HEK293T (cell line): ENCODE measurements at regions not wholly inside any gene's neighbourhood (a gene's known extent, or its start where the extent isn't known, plus 50 kb on each side); places are given as distances from the start of the nearest gene placed in this dataset.

Experiments used
- CTCF ChIA-PET: fragments of 350-600 bp; formaldehyde crosslinking; extraction: SDS; loops from one replicate; lab custom pipeline; 2021; ENCODE audit warnings: antibody characterized with exemption, inconsistent platforms; lab: Yijun Ruan, JAX
- POLR2A ChIA-PET: fragments of 350-600 bp; formaldehyde crosslinking; extraction: SDS; loops from one replicate; lab custom pipeline; 2020; ENCODE audit warnings: antibody characterized with exemption, inconsistent platforms; lab: Yijun Ruan, JAX
- DNase-seq: peaks from one replicate; pipeline ENCODE4 v3.0.0; 2012; ENCODE audit warnings: mixed read lengths; ENCODE audit errors: extremely low spot score
- ARNT ChIP-seq: fragments of 450-650 bp; IDR thresholded peaks from 2 replicates; pipeline ENCODE4 v1.6.1; 2017; ENCODE audit warnings: mild to moderate bottlenecking
- BHLHE40 ChIP-seq: fragments of 450-650 bp; IDR thresholded peaks from 2 replicates; pipeline ENCODE4 v1.6.1; 2016; ENCODE audit warnings: mild to moderate bottlenecking, moderate library complexity, borderline replicate concordance
- CTBP1 ChIP-seq: fragments of 450-650 bp; IDR thresholded peaks from 2 replicates; pipeline ENCODE4 v1.6.1; 2016; ENCODE audit warnings: borderline replicate concordance
- ELF4 ChIP-seq: fragments of 450-650 bp; IDR thresholded peaks from 2 replicates; pipeline ENCODE4 v1.6.1; 2017; ENCODE audit warnings: antibody characterized with exemption
- FOXA1 ChIP-seq: fragments of 450-650 bp; IDR thresholded peaks from 2 replicates; pipeline ENCODE4 v1.6.1; 2016; ENCODE audit warnings: mild to moderate bottlenecking
- FOXK2 ChIP-seq: fragments of 450-650 bp; IDR thresholded peaks from 2 replicates; pipeline ENCODE4 v1.6.1; 2016; ENCODE audit warnings: mild to moderate bottlenecking
- FOXM1 ChIP-seq: fragments of 450-650 bp; IDR thresholded peaks from 2 replicates; pipeline ENCODE4 v1.6.1; 2017; ENCODE audit warnings: mild to moderate bottlenecking, borderline replicate concordance
- HDGF ChIP-seq: fragments of 450-650 bp; IDR thresholded peaks from 2 replicates; pipeline ENCODE4 v1.6.1; 2017; ENCODE audit warnings: antibody characterized with exemption, borderline replicate concordance
- L3MBTL2 ChIP-seq: fragments of 450-650 bp; conservative IDR thresholded peaks from 2 replicates; pipeline ENCODE4 v1.6.1; 2016; ENCODE audit warnings: mild to moderate bottlenecking
- LEF1 ChIP-seq: fragments of 450-650 bp; IDR thresholded peaks from 2 replicates; pipeline ENCODE4 v1.6.1; 2017; ENCODE audit warnings: mild to moderate bottlenecking, borderline replicate concordance
- NFRKB ChIP-seq: fragments of 450-650 bp; IDR thresholded peaks from 2 replicates; pipeline ENCODE4 v1.6.1; 2016; ENCODE audit warnings: mild to moderate bottlenecking, moderate library complexity
- PKNOX1 ChIP-seq: fragments of 450-650 bp; IDR thresholded peaks from 2 replicates; pipeline ENCODE4 v1.6.1; 2016
- SP1 ChIP-seq: fragments of 450-650 bp; IDR thresholded peaks from 2 replicates; pipeline ENCODE4 v1.6.1; 2017
- SUZ12 ChIP-seq: fragments of 450-650 bp; IDR thresholded peaks from 2 replicates; pipeline ENCODE4 v1.6.1; 2016; ENCODE audit warnings: mild to moderate bottlenecking
- TARDBP ChIP-seq: fragments of 450-650 bp; IDR thresholded peaks from 2 replicates; pipeline ENCODE4 v1.6.1; 2016
- ZNF384 ChIP-seq: fragments of 450-650 bp; IDR thresholded peaks from 2 replicates; pipeline ENCODE4 v1.6.1; 2016

GRCh38 chr10:33674491-33674890 lies 340.0 kb upstream of the NRP1 start:
- TF ChIP-seq BHLHE40 (no peak), FOXK2 (no peak), SUZ12 (no peak), FOXM1 (no peak)
- POLR2A ChIA-PET = no interaction called here
- no peak for DNase-seq
- CTCF ChIA-PET = no interaction called here

GRCh38 chr10:33673839-33674415 lies 339.5 kb upstream of the NRP1 start:
- CTCF ChIA-PET = no interaction called here
- POLR2A ChIA-PET = no interaction called here
- no peak for TF ChIP-seq FOXK2
- no peak for TF ChIP-seq L3MBTL2
- no peak for TF ChIP-seq SP1
- no peak for TF ChIP-seq BHLHE40
- no peak for DNase-seq

GRCh38 chr10:33669904-33670303 lies 335.4 kb upstream of the NRP1 start:
- POLR2A ChIA-PET = no interaction called here
- TF ChIP-seq SUZ12 = no peak
- no peak for TF ChIP-seq TARDBP
- TF ChIP-seq FOXM1 = no peak
- no peak for TF ChIP-seq HDGF
- no peak for TF ChIP-seq NFRKB
- TF ChIP-seq ARNT = no peak
- no peak for TF ChIP-seq SP1
- TF ChIP-seq LEF1 = no peak
- no peak for TF ChIP-seq CTBP1
- no peak for TF ChIP-seq BHLHE40
- TF ChIP-seq FOXA1 = no peak
- no peak for TF ChIP-seq L3MBTL2
- no peak for TF ChIP-seq ZNF384
- no peak for TF ChIP-seq PKNOX1
- no peak for TF ChIP-seq ELF4
- no peak for TF ChIP-seq FOXK2

GRCh38 chr10:33666686-33667480 lies 332.4 kb upstream of the NRP1 start:
- ChIA-PET CTCF (interaction anchor here (0.6 kb wide), 1 partner anchor 551 kb away, joined by 3 read pairs; no protein-coding TSS in a partner anchor), POLR2A (no interaction called here)
- TF ChIP-seq FOXA1 = no peak
- TF ChIP-seq ELF4 = no peak
- TF ChIP-seq ZNF384 = no peak
- no peak for TF ChIP-seq ARNT
- no peak for TF ChIP-seq BHLHE40
- TF ChIP-seq FOXK2 = no peak
- no peak for TF ChIP-seq HDGF
- no peak for TF ChIP-seq NFRKB
- no peak for DNase-seq

More at GRCh38 chr10:33669904-33670303, 335.4 kb upstream of the NRP1 start:
- CTCF ChIA-PET = no interaction called here
- no peak for DNase-seq

- no peak for DNase-seq
- TF ChIP-seq FOXM1 (no peak), NFRKB (no peak), LEF1 (no peak), SP1 (no peak), ZNF384 (no peak), HDGF (no peak), SUZ12 (no peak), CTBP1 (no peak), ELF4 (no peak), FOXK2 (no peak), ARNT (no peak), BHLHE40 (no peak), TARDBP (no peak), PKNOX1 (no peak), FOXA1 (no peak), L3MBTL2 (no peak)
- POLR2A ChIA-PET = no interaction called here
- CTCF ChIA-PET = no interaction called here
These were observed 331.0 kb upstream of the NRP1 start for GRCh38 chr10:33665501-33665900.

- CTCF ChIA-PET = no interaction called here
- DNase-seq = no peak
- POLR2A ChIA-PET = no interaction called here
- TF ChIP-seq ELF4 = no peak
- no peak for TF ChIP-seq L3MBTL2
- TF ChIP-seq FOXA1 = no peak
- no peak for TF ChIP-seq CTBP1
- TF ChIP-seq PKNOX1 = no peak
- no peak for TF ChIP-seq ZNF384
- no peak for TF ChIP-seq ARNT
- no peak for TF ChIP-seq HDGF
- TF ChIP-seq TARDBP = no peak
- no peak for TF ChIP-seq SUZ12
- TF ChIP-seq FOXK2 = no peak
- TF ChIP-seq LEF1 = no peak
- TF ChIP-seq BHLHE40 = no peak
- TF ChIP-seq NFRKB = no peak
- TF ChIP-seq SP1 = no peak
- no peak for TF ChIP-seq FOXM1
These were observed 329.6 kb upstream of the NRP1 start for GRCh38 chr10:33664070-33664469.
